NCI-H146 (cell line): ENCODE measurements at regions not wholly inside any gene's neighbourhood (a gene's known extent, or its start where the extent isn't known, plus 50 kb on each side); places are given as distances from the start of the nearest gene placed in this dataset.
"Not testable (repeated sequence)": the region's sequence is repeated elsewhere in the genome, so short reads cannot be mapped to it uniquely, and the experiment has no call there.

Experiments
- DNase-seq: peaks from one replicate; lab custom pipeline; 2025; lab: John Stamatoyannopoulos, UW

DNA sequence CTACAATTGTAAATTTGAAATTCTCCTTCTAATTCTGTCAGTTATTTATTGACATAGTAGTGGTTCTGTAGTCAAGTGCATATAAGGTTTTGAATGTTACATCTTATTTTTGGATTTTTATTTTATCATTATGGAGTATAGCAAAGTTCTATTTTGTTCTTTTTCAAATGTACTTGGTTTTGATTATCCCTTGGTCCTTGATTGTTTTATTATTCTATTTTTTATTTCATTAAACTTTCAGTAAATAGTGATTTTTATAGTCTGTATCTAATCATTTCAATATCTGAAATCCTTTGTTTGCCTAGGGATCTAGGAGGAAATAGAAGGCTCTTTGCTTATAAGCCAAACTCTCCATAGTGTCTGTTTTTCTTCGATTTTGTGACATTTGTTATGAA lies 87.8 kb downstream of the HFE start:
- no peak for DNase-seq

DNA sequence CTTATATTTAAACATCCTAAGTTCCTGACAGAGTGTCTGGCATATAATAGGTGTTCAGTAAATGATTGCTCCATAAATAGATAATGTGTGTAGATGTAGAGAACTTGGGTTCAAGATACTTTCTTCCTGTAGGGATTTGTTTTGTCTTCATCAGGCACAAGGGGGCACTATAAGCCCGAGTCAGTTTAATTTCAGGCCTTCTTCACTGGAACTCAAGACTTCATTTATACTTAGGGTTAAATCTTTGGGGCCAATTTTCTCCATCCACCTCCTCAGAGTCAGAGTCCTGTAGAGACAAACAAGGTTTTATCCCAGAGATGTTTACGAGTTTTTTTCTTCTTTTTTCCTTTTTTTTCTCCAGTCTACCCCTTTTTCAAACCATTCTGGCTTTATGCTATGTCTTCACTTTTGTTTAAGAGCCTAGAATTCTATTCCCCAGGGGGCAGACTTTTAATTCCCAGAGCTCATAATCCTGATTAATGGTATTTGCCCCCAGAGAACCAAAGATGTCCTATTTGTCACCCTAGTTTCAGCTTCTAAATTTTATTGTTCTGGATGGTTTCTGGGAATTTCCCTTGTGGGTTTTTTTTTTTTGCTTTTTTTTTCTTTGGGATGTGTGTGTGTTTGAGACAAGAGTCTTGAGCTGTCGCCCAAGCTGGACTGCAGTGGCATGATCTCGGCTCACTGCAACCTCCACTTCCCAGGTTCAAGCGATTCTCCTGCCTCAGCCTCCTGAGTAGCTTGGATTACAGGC lies 88.4 kb downstream of the HFE start:
- DNase-seq: peak; percentile 61

GRCh38 chr6:26179675-26180074 lies 92.4 kb downstream of the HFE start:
- no peak for DNase-seq

DNA sequence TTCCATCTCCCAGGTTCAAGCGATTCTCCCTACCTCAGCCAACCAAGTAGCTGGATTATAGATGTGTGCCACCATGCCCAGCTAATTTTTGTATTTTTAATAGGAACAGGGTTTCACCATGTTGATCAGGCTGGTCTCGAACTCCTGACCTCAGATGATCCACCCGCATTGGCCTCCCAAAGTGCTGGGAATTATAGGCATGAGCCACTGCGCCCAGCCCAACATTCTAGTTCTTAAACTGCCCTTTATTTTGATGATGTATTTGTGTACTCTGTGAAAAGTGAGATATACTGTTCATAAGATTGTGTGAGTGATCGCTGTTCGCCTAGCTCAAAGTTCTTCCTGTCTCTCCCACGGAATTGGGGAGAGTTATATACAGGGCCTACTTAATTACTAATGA lies 93.1 kb downstream of the HFE start:
- DNase-seq: no peak

DNA sequence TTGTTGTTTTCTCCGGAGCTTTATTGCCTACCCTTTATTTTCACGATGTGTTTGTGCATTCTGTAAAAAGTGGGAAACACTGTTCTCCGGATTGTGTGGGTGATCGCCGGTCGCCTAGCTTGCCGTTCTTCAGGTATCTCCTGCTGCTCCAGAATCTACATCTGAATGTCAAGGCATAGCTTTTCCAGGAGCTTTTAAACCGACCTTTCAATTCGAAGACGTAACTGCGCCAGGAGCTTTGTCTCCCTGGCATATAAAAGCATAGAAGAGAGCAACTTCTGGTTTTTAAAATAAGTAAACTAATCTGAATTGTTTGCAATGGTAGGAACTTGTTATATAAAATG lies 96.0 kb downstream of the HFE start:
- DNase-seq: no peak

GRCh38 chr6:26183581-26184366 lies 96.5 kb downstream of the HFE start:
- DNase-seq: no peak

GRCh38 chr6:26184367-26184891 lies 97.2 kb downstream of the HFE start:
- no peak for DNase-seq

- DNase-seq: no peak
Measured at GRCh38 chr6:26185004-26185403, 97.8 kb downstream of the HFE start.

GRCh38 chr6:26185802-26186201 lies 98.6 kb downstream of the HFE start:
- no peak for DNase-seq

GRCh38 chr6:26186652-26187051 lies 99.4 kb downstream of the HFE start:
- no peak for DNase-seq

DNA sequence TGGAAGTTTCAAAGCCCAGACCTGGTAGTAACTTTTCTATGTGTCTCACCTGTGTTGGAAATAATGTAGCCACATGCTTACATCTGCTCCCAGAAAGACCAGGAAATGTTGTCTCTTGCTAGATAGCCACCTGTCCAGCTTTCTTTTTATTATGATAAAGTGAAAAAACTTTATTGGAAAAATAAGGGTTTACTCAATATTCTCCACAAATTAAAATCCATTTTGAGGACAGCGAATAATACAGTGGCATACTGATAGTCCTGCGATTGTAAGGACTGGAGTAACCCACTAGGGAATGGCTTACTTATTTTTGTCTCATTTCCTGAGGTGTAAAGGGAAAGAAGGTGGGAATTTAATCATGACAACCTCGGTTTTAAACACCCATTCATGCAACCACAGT lies 100.1 kb downstream of the HFE start:
- no peak for DNase-seq

DNA sequence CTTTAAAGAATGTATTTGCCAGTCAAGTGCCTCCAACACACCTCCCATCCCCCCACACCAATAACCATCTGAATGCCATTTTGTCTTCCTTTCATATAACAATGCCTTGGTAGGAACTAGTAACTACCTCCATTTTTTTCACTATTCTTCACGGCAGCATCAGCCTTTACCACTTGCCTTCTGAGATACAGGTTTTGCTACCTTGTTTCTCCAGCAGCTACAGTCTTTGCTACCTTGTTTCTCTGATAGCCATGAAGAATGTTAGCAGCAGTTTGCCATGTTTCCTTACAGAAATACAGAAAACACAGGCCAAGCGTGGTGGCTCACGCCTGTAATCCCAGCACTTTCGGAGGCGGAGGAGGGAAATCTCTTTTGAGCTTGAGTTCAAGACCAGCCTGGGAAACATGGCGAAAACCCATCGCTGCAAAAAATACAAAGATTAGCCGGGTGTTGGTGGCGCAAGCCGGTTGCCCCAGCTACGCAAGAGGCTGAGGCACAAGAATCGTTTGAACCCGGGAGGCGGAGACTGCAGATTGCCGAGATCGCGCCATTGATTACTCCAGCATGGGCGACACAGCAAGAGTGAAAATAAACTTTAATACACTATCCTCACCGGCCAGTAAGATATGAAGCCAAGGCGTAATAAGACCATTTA lies 100.9 kb downstream of the HFE start:
- DNase-seq: peak; percentile 83

DNA sequence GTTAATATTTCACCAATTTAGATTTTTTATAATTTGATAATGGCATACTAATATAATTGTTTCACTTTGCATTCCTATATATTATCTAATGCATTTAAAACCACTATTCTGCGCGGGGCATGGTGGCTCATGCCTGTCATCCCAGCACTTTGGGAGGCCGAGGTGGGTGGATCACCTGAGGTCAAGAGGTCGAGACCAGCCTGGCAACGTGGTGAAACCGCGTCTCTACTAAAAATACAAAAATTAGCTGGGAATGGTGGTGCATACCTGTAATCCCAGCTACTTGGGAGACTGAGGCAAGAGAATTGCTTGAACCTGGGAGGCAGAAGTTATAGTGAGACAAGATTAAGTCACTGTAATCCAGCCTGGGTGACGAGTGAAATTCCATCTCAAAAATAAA lies 104.3 kb downstream of the HFE start:
- not testable (repeated sequence) for DNase-seq

GRCh38 chr6:26193467-26194328 lies 106.5 kb downstream of the HFE start:
- DNase-seq: no peak

GRCh38 chr6:26194329-26194701 lies 107.1 kb downstream of the HFE start:
- no peak for DNase-seq

DNA sequence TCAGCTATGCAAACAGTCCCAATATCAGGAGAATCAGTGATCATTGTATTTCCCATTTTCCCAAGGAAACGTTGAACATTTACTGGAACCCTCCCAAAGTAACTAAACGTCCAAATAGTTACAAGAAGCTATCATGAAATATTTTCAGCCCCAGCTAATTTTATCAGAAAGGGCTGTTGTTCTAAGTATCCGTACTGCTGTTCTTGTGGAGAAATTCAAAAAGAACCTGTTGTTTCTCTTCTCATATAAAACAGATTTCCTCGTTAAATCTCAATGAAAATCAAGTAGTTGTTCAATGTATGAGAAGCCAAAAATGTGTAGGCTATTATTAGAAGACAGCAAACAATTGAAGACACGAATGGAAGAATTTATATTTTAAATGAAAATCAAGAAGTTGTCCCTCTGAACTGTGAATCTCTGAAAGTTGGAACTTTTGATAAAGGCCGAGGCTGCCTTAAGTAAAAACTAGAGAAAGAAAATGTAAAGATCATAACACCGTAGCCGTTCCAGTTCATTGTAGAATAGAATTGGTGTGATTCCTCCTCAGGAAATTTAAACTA lies 107.7 kb downstream of the HFE start:
- DNase-seq: no peak

- DNase-seq: peak; percentile 93
Measured at GRCh38 chr6:26195376-26195923, 108.2 kb downstream of the HFE start.

GRCh38 chr6:26195924-26196845 lies 109.0 kb downstream of the HFE start:
- DNase-seq: peak; percentile 49

- DNase-seq: peak; percentile 92
Measured at GRCh38 chr6:26196846-26197635, 109.8 kb downstream of the HFE start.

DNA sequence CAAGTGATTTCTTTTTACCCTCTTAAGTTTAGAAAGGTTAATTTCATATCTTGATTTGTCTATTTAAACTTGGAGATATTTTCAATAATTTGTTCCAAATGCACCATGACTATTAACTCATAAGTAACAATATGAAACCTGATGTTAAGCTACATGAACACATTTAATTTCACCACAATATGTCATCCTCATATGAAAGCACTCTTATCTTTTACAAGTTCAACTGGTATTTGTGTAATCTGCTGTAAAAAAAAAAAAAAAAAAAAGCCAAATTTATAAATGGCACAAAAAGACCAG lies 110.4 kb downstream of the HFE start:
- no peak for DNase-seq
